Astrocyte of the spinal cord (primary cell): ENCODE measurements at regions not wholly inside any gene's neighbourhood (a gene's known extent, or its start where the extent isn't known, plus 50 kb on each side); places are given as distances from the start of the nearest gene placed in this dataset.

Source experiments
- DNase-seq: peaks from one replicate; pipeline ENCODE4 v3.0.0; 2011; ENCODE audit warnings: low read depth, low spot score
- H3K4me3 ChIP-seq: 2 replicates; pipeline ENCODE4 v1.5.1; 2011; ENCODE audit warnings: low read depth, mild to moderate bottlenecking, low read length, moderate library complexity
- in situ Hi-C: cut with HindIII; loops from 2 replicates; pipeline ENCODE4 v1.10.0; 2017; ENCODE audit warnings: low sequenced_read_pairs
- TF ChIP-seq, protein P1 (sequence below): IDR thresholded peaks from 2 replicates; pipeline ENCODE4 v1.5.1; 2012; ENCODE audit warnings: low read depth, mild to moderate bottlenecking, low read length, inconsistent platforms

DNA sequence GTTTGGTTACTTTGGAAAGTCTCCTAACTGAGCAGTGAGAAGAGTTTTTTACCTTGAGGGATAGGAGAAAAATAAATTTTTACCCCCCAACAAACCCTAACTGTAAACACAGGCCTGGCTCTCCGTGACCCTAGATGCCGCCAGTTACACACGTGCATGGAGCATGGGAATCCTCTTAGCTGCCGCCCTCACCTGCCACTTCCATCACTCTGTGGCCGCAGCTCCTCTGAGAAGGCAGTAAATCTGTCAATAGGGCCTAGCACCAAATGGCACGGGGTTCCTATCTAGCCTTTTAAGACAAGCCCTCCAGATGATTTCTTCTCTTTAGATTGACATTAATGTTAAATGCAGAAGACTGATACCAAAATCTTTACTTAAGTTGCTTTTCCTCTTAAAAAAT is 330.3 kb upstream of the FAM241A start:
- TF ChIP-seq, protein P1, sequence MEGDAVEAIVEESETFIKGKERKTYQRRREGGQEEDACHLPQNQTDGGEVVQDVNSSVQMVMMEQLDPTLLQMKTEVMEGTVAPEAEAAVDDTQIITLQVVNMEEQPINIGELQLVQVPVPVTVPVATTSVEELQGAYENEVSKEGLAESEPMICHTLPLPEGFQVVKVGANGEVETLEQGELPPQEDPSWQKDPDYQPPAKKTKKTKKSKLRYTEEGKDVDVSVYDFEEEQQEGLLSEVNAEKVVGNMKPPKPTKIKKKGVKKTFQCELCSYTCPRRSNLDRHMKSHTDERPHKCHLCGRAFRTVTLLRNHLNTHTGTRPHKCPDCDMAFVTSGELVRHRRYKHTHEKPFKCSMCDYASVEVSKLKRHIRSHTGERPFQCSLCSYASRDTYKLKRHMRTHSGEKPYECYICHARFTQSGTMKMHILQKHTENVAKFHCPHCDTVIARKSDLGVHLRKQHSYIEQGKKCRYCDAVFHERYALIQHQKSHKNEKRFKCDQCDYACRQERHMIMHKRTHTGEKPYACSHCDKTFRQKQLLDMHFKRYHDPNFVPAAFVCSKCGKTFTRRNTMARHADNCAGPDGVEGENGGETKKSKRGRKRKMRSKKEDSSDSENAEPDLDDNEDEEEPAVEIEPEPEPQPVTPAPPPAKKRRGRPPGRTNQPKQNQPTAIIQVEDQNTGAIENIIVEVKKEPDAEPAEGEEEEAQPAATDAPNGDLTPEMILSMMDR: no peak
- H3K4me3 ChIP-seq: no peak overlapping the region
- no peak for DNase-seq
- in situ Hi-C loops: no loop called here

DNA sequence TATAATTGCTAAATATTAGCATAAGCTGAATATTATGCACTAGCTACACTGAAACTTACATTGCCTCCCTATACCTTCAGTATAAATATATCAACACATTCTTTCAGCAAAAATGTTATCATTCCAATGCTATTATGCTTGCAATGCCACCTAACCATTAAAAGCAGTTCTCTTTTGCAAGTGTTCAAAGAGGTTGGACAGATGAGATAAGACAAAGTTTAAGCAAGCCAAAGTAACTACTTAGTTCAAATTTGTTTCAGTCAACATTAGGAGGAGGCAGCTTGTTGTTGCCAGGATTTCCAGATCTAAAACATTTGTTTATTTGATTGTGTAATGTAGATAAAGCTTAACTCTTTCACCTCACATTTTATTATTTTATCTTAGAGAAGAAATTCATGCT is 323.9 kb upstream of the FAM241A start:
- DNase-seq: no peak
- in situ Hi-C loops: no loop called here
- TF ChIP-seq, protein P1: no peak
- H3K4me3 ChIP-seq: no peak overlapping the region

DNA sequence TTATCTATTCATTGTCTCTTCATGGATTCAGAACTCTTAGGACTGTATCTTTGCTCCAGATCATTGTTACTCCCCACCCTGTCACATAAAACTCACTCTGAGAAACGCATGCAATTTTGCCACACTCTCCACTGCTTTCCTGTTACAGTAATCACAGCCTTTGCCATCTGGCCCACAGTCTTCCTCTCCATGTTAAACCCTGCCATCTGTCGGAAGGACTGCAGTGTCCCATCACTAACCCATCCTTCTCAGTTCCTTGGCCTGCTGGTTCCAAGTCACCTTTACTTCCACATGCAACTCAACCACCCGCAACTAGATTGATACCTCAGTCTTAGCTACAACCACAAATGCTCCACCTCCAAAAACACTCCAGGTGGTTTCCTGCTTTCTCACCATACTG is 308.7 kb upstream of the FAM241A start:
- DNase-seq: no peak
- TF ChIP-seq, protein P1: no peak
- in situ Hi-C loops: no loop called here
- H3K4me3 ChIP-seq: no peak overlapping the region

DNA sequence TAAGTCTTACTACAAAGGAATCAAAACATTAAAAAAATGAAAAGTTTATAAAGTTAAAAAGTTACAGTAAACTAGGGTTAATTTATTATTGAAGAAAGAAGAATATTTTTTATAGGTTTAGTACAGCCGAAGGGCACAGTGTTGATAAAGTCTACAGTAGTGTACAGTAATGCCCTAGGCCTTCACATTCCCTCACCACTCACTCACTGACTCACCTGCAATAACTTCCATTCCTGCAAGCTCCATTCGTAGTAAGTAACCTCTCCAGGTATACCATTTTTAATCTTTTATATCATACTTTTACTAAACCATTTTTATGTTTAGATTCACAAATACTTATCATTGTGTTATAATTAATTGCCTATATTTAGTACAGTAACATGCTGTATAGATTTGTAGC is 307.5 kb upstream of the FAM241A start:
- H3K4me3 ChIP-seq: no peak overlapping the region
- in situ Hi-C loops: no loop called here
- TF ChIP-seq, protein P1: no peak
- DNase-seq: no peak

DNA sequence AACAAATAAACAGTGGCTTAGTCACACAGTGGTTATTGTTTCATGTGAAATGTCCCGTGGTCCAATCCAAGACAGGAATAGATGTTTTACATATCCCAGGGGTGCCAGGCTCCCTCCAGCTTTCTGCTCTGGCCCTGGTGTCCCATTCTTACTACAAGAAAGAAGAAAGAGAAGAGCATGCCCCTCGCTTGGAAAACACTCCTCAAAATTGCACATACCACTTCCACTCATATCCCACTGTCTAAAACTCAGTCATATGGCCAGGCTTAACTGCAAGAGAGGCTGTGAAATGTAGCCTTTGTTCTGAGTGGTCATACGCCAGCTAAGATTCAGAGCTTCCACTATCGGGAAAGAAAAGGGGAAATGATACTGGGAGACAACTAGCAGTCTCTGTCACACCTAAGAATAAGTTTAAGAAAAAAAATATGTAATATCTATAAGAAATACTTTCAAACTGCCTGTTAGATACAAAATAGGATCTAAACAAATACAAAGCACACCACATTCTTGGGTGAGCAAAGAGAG is 306.8 kb upstream of the FAM241A start:
- no peak for DNase-seq
- in situ Hi-C loops: no loop called here
- H3K4me3 ChIP-seq: no peak overlapping the region
- TF ChIP-seq, protein P1: no peak

DNA sequence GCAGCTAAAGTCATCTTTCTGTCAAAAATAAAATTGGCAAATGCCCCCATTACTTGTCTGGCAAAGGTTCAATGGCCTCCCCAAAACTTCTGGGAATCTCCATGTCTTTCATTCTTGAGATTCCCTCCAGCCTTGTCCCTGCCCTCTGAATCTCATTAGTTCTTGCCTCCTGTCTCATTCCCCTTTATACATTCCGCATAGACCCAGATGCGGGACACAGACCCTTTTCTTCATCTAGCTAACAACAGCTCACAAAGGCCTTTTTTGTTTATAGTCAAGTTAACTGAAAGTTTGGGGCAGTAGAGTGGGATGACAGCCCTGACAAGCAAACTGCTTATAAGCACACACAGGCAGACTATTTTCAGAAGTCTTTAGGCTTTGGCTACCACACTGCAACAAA is 306.1 kb upstream of the FAM241A start:
- TF ChIP-seq, protein P1: no peak
- in situ Hi-C loops: no loop called here
- DNase-seq: no peak
- no peak overlapping the region for H3K4me3 ChIP-seq

DNA sequence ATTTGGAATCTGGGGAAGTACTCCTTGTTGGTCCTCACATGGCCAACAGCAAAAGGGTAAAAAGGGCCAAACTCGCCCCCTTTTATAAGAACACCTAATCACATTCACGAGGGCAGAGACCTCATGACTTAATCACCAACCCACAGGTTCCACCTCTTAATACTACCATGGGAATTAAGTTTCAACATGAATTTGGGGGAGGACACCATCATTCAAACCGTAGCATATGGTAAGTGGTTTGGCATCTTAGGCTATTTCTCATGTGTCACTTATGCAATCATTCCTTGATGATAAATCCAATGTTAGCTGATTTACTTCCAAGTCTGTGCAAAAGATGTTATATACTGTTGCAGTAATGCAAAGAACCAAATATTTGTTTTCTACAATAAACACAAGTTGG is 302.9 kb upstream of the FAM241A start:
- H3K4me3 ChIP-seq: no peak overlapping the region
- TF ChIP-seq, protein P1: no peak
- in situ Hi-C loops: no loop called here
- DNase-seq: no peak
